GM13977 (cell line): ENCODE measurements at regions not wholly inside any gene's neighbourhood (a gene's known extent, or its start where the extent isn't known, plus 50 kb on each side); places are given as distances from the start of the nearest gene placed in this dataset.

ENCODE experiments used
- DNase-seq: peaks from one replicate; pipeline ENCODE4 v3.0.0; 2012; ENCODE audit warnings: low spot score
- CTCF ChIP-seq: IDR thresholded peaks from 2 replicates; pipeline ENCODE4 v1.5.1; 2012; ENCODE audit warnings: mild to moderate bottlenecking, control low read depth; ENCODE audit not compliant: insufficient read depth; ENCODE audit errors: extremely low read depth, missing control alignments
- in situ Hi-C: fragments of 300-500 bp; cut with MboI; formaldehyde crosslinking; loops from one replicate; pipeline ENCODE4 v1.12.0; 2022; ENCODE audit warnings: low sequenced_read_pairs, low pct_unique_long_range_greater_than_20kb, mixed read lengths, inconsistent platforms; ENCODE audit not compliant: unreplicated experiment

GRCh38 chr3:106126846-106127235, 258.0 kb upstream of the CBLB start:
- no peak for DNase-seq
- no peak for TF ChIP-seq CTCF
- in situ Hi-C loops, result no loop called here

GRCh38 chr3:106129939-106130338, 261.1 kb upstream of the CBLB start:
- no peak for DNase-seq
- in situ Hi-C loops, result no loop called here
- TF ChIP-seq CTCF, result no peak

- DNase-seq, result no peak
- in situ Hi-C loops, result no loop called here
- TF ChIP-seq CTCF, result no peak
Measured at GRCh38 chr3:106130384-106131198, 261.8 kb upstream of the CBLB start.

GRCh38 chr3:106135451-106136160, 266.8 kb upstream of the CBLB start:
- in situ Hi-C loops, result no loop called here
- DNase-seq, result no peak
- TF ChIP-seq CTCF, result no peak

GRCh38 chr3:106139826-106140225, 271.0 kb upstream of the CBLB start:
- in situ Hi-C loops, result no loop called here
- no peak for TF ChIP-seq CTCF

GRCh38 chr3:106140431-106140830, 271.6 kb upstream of the CBLB start:
- no peak for DNase-seq
- in situ Hi-C loops, result no loop called here
- no peak for TF ChIP-seq CTCF

More at GRCh38 chr3:106139826-106140225, 271.0 kb upstream of the CBLB start:
- DNase-seq, result no peak
